ENCODE measurements at regions not wholly inside any gene's neighbourhood (a gene's known extent, or its start where the extent isn't known, plus 50 kb on each side); places are given as distances from the start of the nearest gene placed in this dataset.
"Not testable (repeated sequence)": the region's sequence is repeated elsewhere in the genome, so short reads cannot be mapped to it uniquely, and the experiment has no call there.

DNA sequence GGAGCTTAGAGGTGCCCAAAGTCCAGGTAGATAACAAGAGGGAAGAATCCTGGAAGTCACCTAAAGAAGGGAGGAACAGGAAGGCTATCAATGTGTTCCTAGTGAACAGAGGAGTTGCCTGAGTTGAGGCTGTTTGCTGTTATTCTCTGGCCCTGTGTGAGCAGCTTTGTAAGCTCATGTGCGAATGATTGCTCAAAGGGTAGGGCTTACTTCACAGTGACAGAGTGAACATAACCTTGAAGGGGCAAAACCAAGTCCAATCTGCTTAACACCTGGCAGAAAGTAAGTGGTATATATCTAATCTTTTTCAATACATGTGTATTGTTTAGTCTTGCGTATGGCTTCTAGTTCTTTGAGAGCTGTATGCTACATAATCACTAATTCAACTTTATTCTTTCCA is 1153.6 kb downstream of the TUSC7 start:
- Histone ChIP-seq H3K27ac (ENCODE audit: low read length) (no peak overlapping the region), H2AFZ (ENCODE audit: low read depth, low read length) (no peak overlapping the region), H3K79me2 (ENCODE audit: low read length) (no peaks in the 10 kb centered on the region), H4K20me1 (ENCODE audit: insufficient read depth, low read length) (no peaks in the 10 kb centered on the region), H3K9me3 (ENCODE audit: insufficient read depth, low read length) (no peaks in the 10 kb centered on the region), H3K4me2 (ENCODE audit: low read length) (no peak overlapping the region), H3K4me1 (ENCODE audit: low read length) (no peaks in the 10 kb centered on the region), H3K36me3 (replicated peaks; ENCODE audit: low read depth, low read length) (no peaks in the 10 kb centered on the region), H3K27me3 (ENCODE audit: low read depth, low read length) (no peaks in the 10 kb centered on the region), H3K4me3 (ENCODE audit: low read length) (no peak overlapping the region), H3K9ac (ENCODE audit: low read length) (no peak overlapping the region)
- TF ChIP-seq EZH2phosphoT487 (IDR thresholded peaks at IDR 0.05; ENCODE audit: low read depth): no peak
- TF ChIP-seq, protein P1, sequence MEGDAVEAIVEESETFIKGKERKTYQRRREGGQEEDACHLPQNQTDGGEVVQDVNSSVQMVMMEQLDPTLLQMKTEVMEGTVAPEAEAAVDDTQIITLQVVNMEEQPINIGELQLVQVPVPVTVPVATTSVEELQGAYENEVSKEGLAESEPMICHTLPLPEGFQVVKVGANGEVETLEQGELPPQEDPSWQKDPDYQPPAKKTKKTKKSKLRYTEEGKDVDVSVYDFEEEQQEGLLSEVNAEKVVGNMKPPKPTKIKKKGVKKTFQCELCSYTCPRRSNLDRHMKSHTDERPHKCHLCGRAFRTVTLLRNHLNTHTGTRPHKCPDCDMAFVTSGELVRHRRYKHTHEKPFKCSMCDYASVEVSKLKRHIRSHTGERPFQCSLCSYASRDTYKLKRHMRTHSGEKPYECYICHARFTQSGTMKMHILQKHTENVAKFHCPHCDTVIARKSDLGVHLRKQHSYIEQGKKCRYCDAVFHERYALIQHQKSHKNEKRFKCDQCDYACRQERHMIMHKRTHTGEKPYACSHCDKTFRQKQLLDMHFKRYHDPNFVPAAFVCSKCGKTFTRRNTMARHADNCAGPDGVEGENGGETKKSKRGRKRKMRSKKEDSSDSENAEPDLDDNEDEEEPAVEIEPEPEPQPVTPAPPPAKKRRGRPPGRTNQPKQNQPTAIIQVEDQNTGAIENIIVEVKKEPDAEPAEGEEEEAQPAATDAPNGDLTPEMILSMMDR (IDR thresholded peaks at IDR 0.05; ENCODE audit: low read depth, low read length): no peak

DNA sequence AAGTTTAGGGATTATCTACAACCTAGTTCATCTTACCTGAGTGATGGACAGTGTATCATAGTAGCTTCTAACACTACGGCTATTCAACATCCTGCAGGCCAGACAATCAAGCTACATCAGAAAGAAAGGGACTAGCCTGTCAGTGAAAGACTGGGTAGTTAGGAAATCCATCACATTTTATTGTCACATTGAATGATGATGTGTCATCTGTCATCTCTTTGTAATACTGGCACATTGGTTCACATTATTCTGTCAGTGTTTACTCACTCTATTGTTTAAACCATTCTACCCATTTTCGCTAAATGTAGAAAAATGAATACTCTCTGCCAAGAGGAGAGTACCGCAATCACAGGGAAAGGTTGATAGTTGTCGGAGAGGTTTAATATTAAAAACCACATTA is 1155.8 kb downstream of the TUSC7 start:
- no peak for TF ChIP-seq EZH2phosphoT487 (IDR thresholded peaks at IDR 0.05; ENCODE audit: low read depth)
- TF ChIP-seq, protein P1 (IDR thresholded peaks at IDR 0.05; ENCODE audit: low read depth, low read length): no peak
- Histone ChIP-seq H3K27me3 (ENCODE audit: low read depth, low read length) (no peaks in the 10 kb centered on the region), H4K20me1 (ENCODE audit: insufficient read depth, low read length) (no peaks in the 10 kb centered on the region), H3K79me2 (ENCODE audit: low read length) (no peaks in the 10 kb centered on the region), H3K36me3 (replicated peaks; ENCODE audit: low read depth, low read length) (no peaks in the 10 kb centered on the region), H3K4me2 (ENCODE audit: low read length) (no peak overlapping the region), H3K9me3 (ENCODE audit: insufficient read depth, low read length) (no peaks in the 10 kb centered on the region), H3K9ac (ENCODE audit: low read length) (no peak overlapping the region), H3K27ac (ENCODE audit: low read length) (no peak overlapping the region), H2AFZ (ENCODE audit: low read depth, low read length) (no peak overlapping the region), H3K4me1 (ENCODE audit: low read length) (no peaks in the 10 kb centered on the region), H3K4me3 (ENCODE audit: low read length) (no peak overlapping the region)

DNA sequence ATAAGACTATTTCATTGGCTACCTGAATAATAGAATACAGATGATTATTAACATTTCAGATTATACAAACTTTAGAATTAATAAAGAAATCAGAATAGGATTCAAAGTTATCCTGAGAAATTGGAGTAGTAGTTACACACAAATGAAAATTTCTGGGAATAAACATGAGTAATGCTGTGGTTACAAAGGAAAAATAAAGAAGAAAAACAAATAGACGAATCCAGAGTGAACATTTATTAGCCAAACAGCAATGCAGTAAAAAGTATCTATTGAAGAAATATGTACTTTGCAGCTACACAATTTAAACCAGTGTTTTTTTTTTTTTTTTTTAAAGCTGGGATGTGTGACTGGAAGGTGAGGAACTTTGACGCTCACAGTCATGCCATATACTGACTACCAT is 1159.2 kb downstream of the TUSC7 start:
- H3K4me3 ChIP-seq (ENCODE audit: low read length): no peak overlapping the region
- H3K79me2 ChIP-seq (ENCODE audit: low read length): no peaks in the 10 kb centered on the region
- H3K9ac ChIP-seq (ENCODE audit: low read length): no peak overlapping the region
- no peaks in the 10 kb centered on the region for H3K9me3 ChIP-seq (ENCODE audit: insufficient read depth, low read length)
- no peak overlapping the region for H3K27ac ChIP-seq (ENCODE audit: low read length)
- no peaks in the 10 kb centered on the region for H3K36me3 ChIP-seq (replicated peaks; ENCODE audit: low read depth, low read length)
- no peak overlapping the region for H3K4me2 ChIP-seq (ENCODE audit: low read length)
- H2AFZ ChIP-seq (ENCODE audit: low read depth, low read length): no peak overlapping the region
- no peaks in the 10 kb centered on the region for H3K27me3 ChIP-seq (ENCODE audit: low read depth, low read length)
- no peak for TF ChIP-seq EZH2phosphoT487 (IDR thresholded peaks at IDR 0.05; ENCODE audit: low read depth)
- TF ChIP-seq, protein P1 (IDR thresholded peaks at IDR 0.05; ENCODE audit: low read depth, low read length): no peak
- H3K4me1 ChIP-seq (ENCODE audit: low read length): no peaks in the 10 kb centered on the region
- no peaks in the 10 kb centered on the region for H4K20me1 ChIP-seq (ENCODE audit: insufficient read depth, low read length)

DNA sequence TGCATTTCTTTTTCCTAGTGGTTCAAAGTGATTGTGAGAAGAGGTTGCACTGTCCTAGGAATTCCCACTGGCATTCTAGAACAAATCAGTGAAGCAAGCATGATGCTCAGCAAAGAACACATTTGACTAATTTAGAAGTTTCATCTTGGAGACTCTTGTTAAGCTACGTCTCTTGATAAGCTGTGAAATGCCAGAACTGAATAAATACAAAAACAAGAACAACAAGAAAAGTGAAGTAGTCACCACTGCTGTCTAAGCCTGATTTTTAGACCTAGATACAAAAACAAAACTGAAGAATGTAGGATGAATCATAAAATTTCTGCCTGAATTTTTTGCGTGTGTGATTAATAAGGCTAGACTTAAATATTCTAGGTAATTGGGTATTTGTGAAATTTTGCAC is 1162.4 kb downstream of the TUSC7 start:
- Histone ChIP-seq H3K4me1 (ENCODE audit: low read length) (no peaks in the 10 kb centered on the region), H3K4me2 (ENCODE audit: low read length) (no peak overlapping the region), H3K27ac (ENCODE audit: low read length) (no peak overlapping the region), H4K20me1 (ENCODE audit: insufficient read depth, low read length) (no peaks in the 10 kb centered on the region), H3K4me3 (ENCODE audit: low read length) (no peak overlapping the region), H3K27me3 (ENCODE audit: low read depth, low read length) (no peaks in the 10 kb centered on the region), H3K79me2 (ENCODE audit: low read length) (no peaks in the 10 kb centered on the region), H3K36me3 (replicated peaks; ENCODE audit: low read depth, low read length) (no peaks in the 10 kb centered on the region), H3K9ac (ENCODE audit: low read length) (no peak overlapping the region), H2AFZ (ENCODE audit: low read depth, low read length) (no peak overlapping the region), H3K9me3 (ENCODE audit: insufficient read depth, low read length) (no peaks in the 10 kb centered on the region)
- TF ChIP-seq, protein P1 (IDR thresholded peaks at IDR 0.05; ENCODE audit: low read depth, low read length): no peak
- TF ChIP-seq EZH2phosphoT487 (IDR thresholded peaks at IDR 0.05; ENCODE audit: low read depth): no peak

DNA sequence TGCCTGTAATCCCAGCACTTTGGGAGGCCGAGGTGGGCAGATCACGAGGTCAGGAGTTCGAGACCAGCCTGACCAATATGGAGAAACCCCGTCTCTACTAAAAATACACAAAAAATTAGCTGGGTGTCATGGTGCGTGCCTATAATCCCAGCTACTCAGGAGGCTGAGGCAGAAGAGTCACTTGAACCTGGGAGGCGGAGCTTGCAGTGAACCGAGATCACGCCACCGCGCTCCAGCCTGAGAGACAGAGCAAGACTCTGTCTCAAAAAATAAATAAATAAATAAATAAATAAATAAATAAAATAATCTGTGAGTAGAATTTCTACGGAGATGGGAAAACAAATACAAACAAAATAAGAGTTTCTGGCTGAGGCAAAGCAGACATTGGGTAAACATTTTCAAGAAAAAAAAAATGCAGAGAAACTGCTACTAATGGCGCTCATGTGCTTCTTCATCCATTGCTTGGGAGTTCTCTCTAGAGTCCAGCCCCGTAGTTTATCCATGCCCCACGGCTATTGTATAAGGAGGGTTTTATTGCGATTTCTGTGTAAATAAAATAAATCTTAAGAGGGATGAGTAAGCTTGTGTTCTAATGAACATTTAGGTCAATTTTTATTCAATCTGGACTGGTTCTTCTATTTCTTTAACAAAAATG is 1161.9 kb downstream of the IGSF11 start:
- not testable (repeated sequence) for H3K9ac ChIP-seq (ENCODE audit: low read length); H3K79me2 ChIP-seq (ENCODE audit: low read length); H3K27ac ChIP-seq (ENCODE audit: low read length); H3K4me2 ChIP-seq (ENCODE audit: low read length); H3K9me3 ChIP-seq (ENCODE audit: insufficient read depth, low read length); H4K20me1 ChIP-seq (ENCODE audit: insufficient read depth, low read length); H3K27me3 ChIP-seq (ENCODE audit: low read depth, low read length); H3K4me3 ChIP-seq (ENCODE audit: low read length); H3K36me3 ChIP-seq (replicated peaks; ENCODE audit: low read depth, low read length); H2AFZ ChIP-seq (ENCODE audit: low read depth, low read length); H3K4me1 ChIP-seq (ENCODE audit: low read length)

Measured in OCI-LY3 (cell line).